GM12891 (cell line): ENCODE measurements at regions not wholly inside any gene's neighbourhood (a gene's known extent, or its start where the extent isn't known, plus 50 kb on each side); places are given as distances from the start of the nearest gene placed in this dataset.

Experiments used
- PAX5 ChIP-seq: IDR thresholded peaks from 2 replicates; pipeline ENCODE4 v1.6.1; 2011; ENCODE audit warnings: low read length, moderate library complexity, mild to moderate bottlenecking; ENCODE audit not compliant: insufficient read depth, severe bottlenecking
- POLR2A ChIP-seq: IDR thresholded peaks from 2 replicates; pipeline ENCODE4 v1.6.1; 2011; ENCODE audit warnings: low read depth, low read length, control low read depth
- POLR2AphosphoS5 ChIP-seq: IDR thresholded peaks from 2 replicates; pipeline ENCODE4 v1.6.1; 2011; ENCODE audit warnings: low read depth, low read length, control low read depth
- POU2F2 ChIP-seq: IDR thresholded peaks from 2 replicates; pipeline ENCODE4 v1.6.1; 2011; ENCODE audit warnings: low read depth, mild to moderate bottlenecking, control low read depth, low read length, moderate library complexity
- SPI1 ChIP-seq: IDR thresholded peaks from 2 replicates; pipeline ENCODE4 v1.6.1; 2011; ENCODE audit warnings: low read depth, low read length, control low read depth
- TAF1 ChIP-seq: IDR thresholded peaks from 2 replicates; pipeline ENCODE4 v1.6.1; 2011; ENCODE audit warnings: low read depth, low read length, control low read depth

- TF ChIP-seq TAF1 (no peak), POLR2A (no peak), PAX5 (no peak), POLR2AphosphoS5 (no peak), POU2F2 (no peak), SPI1 (no peak)
These were observed 182.2 kb downstream of the PALM2AKAP2 start for GRCh38 chr9:109962215-109962614.
